H1 (cell line): ENCODE measurements at regions not wholly inside any gene's neighbourhood (a gene's known extent, or its start where the extent isn't known, plus 50 kb on each side); places are given as distances from the start of the nearest gene placed in this dataset.

ENCODE experiments used
- CHD2 ChIP-seq: IDR thresholded peaks from 2 replicates; pipeline ENCODE4 v1.6.1; 2012; ENCODE audit warnings: low read length, improper control_type of control experiment
- EP300 ChIP-seq, 2 experiments: IDR thresholded peaks; 1 replicate in 1 of 2; 2 replicates in 1 of 2; pipeline ENCODE4 v1.6.1; 2011 to 2012; ENCODE audit warnings: low read depth in 2 of 2, low read length in 2 of 2, mild to moderate bottlenecking in 2 of 2, borderline replicate concordance in 1 of 2, inconsistent platforms in 1 of 2, moderate library complexity in 1 of 2
- GTF2F1 ChIP-seq: IDR thresholded peaks from 2 replicates; pipeline ENCODE4 v1.6.1; 2012; ENCODE audit warnings: low read depth, low read length, improper control_type of control experiment, borderline replicate concordance
- POLR2A ChIP-seq, 2 experiments: IDR thresholded peaks; 1 replicate in 1 of 2; 2 replicates in 1 of 2; pipeline ENCODE4 v1.6.1; 2011; ENCODE audit warnings: low read depth in 2 of 2, low read length in 2 of 2, mild to moderate bottlenecking in 2 of 2; ENCODE audit errors: control extremely low read depth in 1 of 2
- SP4 ChIP-seq: IDR thresholded peaks from 2 replicates; pipeline ENCODE4 v1.6.1; 2012; ENCODE audit warnings: low read length, inconsistent platforms
- TF ChIP-seq, protein P1 (sequence below): IDR thresholded peaks from 2 replicates; pipeline ENCODE4 v1.6.1; 2012; ENCODE audit warnings: low read length, inconsistent platforms

DNA sequence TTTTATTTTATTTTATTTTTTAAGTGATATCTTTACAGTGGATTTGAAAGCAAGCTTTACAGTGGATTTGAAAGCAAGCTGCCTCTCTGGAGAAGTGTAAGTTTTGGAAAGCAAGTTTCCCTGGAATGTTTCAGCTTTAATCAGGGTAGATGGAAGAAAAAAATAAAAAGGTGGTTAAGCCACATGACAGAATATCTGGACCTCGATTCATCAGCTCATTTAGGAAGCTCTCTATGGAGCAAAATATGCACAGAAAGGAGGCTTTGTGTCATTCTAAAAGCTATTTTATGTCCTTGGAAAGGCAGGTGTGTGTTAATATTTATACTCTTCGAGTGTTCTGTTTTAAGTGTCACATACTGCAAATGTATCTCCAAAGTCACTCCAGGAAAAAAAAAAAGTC, 409.2 kb upstream of the KLF4 start (continued):
- TF ChIP-seq GTF2F1 (no peak), EP300 (IDR thresholded peaks at IDR 0.05; ENCODE audit: borderline replicate concordance in 1 of 2, low read depth in 2 of 2, low read length in 2 of 2) (no peak), CHD2 (no peak), SP4 (no peak), POLR2A (IDR thresholded peaks at IDR 0.05; ENCODE audit: control extremely low read depth in 1 of 2, low read depth in 2 of 2, low read length in 2 of 2) (no peak)
- TF ChIP-seq, protein P1, sequence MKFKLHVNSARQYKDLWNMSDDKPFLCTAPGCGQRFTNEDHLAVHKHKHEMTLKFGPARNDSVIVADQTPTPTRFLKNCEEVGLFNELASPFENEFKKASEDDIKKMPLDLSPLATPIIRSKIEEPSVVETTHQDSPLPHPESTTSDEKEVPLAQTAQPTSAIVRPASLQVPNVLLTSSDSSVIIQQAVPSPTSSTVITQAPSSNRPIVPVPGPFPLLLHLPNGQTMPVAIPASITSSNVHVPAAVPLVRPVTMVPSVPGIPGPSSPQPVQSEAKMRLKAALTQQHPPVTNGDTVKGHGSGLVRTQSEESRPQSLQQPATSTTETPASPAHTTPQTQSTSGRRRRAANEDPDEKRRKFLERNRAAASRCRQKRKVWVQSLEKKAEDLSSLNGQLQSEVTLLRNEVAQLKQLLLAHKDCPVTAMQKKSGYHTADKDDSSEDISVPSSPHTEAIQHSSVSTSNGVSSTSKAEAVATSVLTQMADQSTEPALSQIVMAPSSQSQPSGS = no peak
